Muscle layer of colon (tissue), 2 donors: ENCODE measurements at regions not wholly inside any gene's neighbourhood (a gene's known extent, or its start where the extent isn't known, plus 50 kb on each side); places are given as distances from the start of the nearest gene placed in this dataset.

ENCODE experiments used
- H3K27ac ChIP-seq: one replicate; pipeline ENCODE4 v1.7.0; 2013; ENCODE audit warnings: low read depth, mild to moderate bottlenecking, low read length, moderate library complexity
- H3K27me3 ChIP-seq, 2 donors: one replicate each; pipeline ENCODE4 v1.7.0; 2013; ENCODE audit warnings: low read length in 2 of 2, mild to moderate bottlenecking in 2 of 2; ENCODE audit not compliant: insufficient read depth in 2 of 2, control insufficient read depth in 1 of 2
- H3K36me3 ChIP-seq: one replicate; pipeline ENCODE4 v1.7.0; 2013; ENCODE audit warnings: mild to moderate bottlenecking, low read length; ENCODE audit not compliant: insufficient read depth
- H3K4me1 ChIP-seq: one replicate; pipeline ENCODE4 v1.7.0; 2013; ENCODE audit warnings: mild to moderate bottlenecking, low read length; ENCODE audit not compliant: insufficient read depth
- H3K4me3 ChIP-seq, 2 donors: one replicate each; pipeline ENCODE4 v1.7.0; 2013; ENCODE audit warnings: low read length in 2 of 2, low read depth in 1 of 2, mild to moderate bottlenecking in 1 of 2, moderate library complexity in 1 of 2
- H3K9ac ChIP-seq: one replicate; pipeline ENCODE4 v1.7.0; 2013; ENCODE audit warnings: low read length
- H3K9me3 ChIP-seq: one replicate; pipeline ENCODE4 v1.7.0; 2013; ENCODE audit warnings: mild to moderate bottlenecking, low read length
- donor health status: abdominal sarcoma.
- donor health status: Adenocarcinoma of cecum.

GRCh38 chrX:120021927-120022326, 55.6 kb downstream of the RHOXF2B start:
- Histone ChIP-seq H3K27me3 (peaks cover 17 to 23% of the 10 kb centered on the region in 2 donors), H3K9ac (no peak overlapping the region), H3K9me3 (no peaks in the 10 kb centered on the region), H3K36me3 (no peaks in the 10 kb centered on the region), H3K27ac (no peak overlapping the region), H3K4me1 (no peaks in the 10 kb centered on the region), H3K4me3 (no peak overlapping the region)

- Histone ChIP-seq H3K9ac (no peak overlapping the region), H3K9me3 (no peaks in the 10 kb centered on the region), H3K4me1 (peaks cover 5% of the 10 kb centered on the region), H3K27me3 (peaks cover 17 to 39% of the 10 kb centered on the region in 2 donors), H3K4me3 (no peak overlapping the region), H3K36me3 (no peaks in the 10 kb centered on the region), H3K27ac (no peak overlapping the region)
These were observed 57.2 kb downstream of the RHOXF2B start for GRCh38 chrX:120020305-120020704.

- H3K9ac ChIP-seq: no peak overlapping the region
- peaks cover 17 to 45% of the 10 kb centered on the region in 2 donors for H3K27me3 ChIP-seq
- H3K27ac ChIP-seq: no peak overlapping the region
- H3K9me3 ChIP-seq: no peaks in the 10 kb centered on the region
- peaks cover 5% of the 10 kb centered on the region for H3K4me1 ChIP-seq
- no peak overlapping the region for H3K4me3 ChIP-seq
- H3K36me3 ChIP-seq: no peaks in the 10 kb centered on the region
These were observed 61.4 kb downstream of the RHOXF2B start for GRCh38 chrX:120016068-120016441.

GRCh38 chrX:120015145-120016067, 62.1 kb downstream of the RHOXF2B start:
- Histone ChIP-seq H3K27me3 (peaks cover 17 to 45% of the 10 kb centered on the region in 2 donors), H3K4me3 (peak overlapping the region in 1 of 2 donors; percentile 41), H3K36me3 (no peaks in the 10 kb centered on the region), H3K4me1 (peaks cover 5% of the 10 kb centered on the region), H3K27ac (no peak overlapping the region), H3K9ac (no peak overlapping the region), H3K9me3 (no peaks in the 10 kb centered on the region)

GRCh38 chrX:120014354-120015130, 62.9 kb downstream of the RHOXF2B start:
- Histone ChIP-seq H3K27ac (no peak overlapping the region), H3K4me1 (peaks cover 5% of the 10 kb centered on the region), H3K36me3 (no peaks in the 10 kb centered on the region), H3K27me3 (peaks cover 17 to 38% of the 10 kb centered on the region in 2 donors), H3K4me3 (peak overlapping the region in 1 of 2 donors; percentile 41), H3K9me3 (no peaks in the 10 kb centered on the region), H3K9ac (no peak overlapping the region)

GRCh38 chrX:120001787-120002186, 58.2 kb upstream of the NKAP start:
- no peaks in the 10 kb centered on the region for H3K9me3 ChIP-seq
- H3K27ac ChIP-seq: no peak overlapping the region
- no peak overlapping the region for H3K4me3 ChIP-seq
- H3K4me1 ChIP-seq: peaks cover 4% of the 10 kb centered on the region
- no peak overlapping the region for H3K9ac ChIP-seq
- no peaks in the 10 kb centered on the region for H3K36me3 ChIP-seq
- peaks cover 33 to 52% of the 10 kb centered on the region in 2 donors for H3K27me3 ChIP-seq

- peaks cover 4% of the 10 kb centered on the region for H3K4me1 ChIP-seq
- H3K4me3 ChIP-seq: peak overlapping the region in 1 of 2 donors; percentile 27
- H3K27me3 ChIP-seq: peaks cover 44 to 62% of the 10 kb centered on the region in 2 donors
- no peak overlapping the region for H3K27ac ChIP-seq
- H3K36me3 ChIP-seq: no peaks in the 10 kb centered on the region
- H3K9me3 ChIP-seq: no peaks in the 10 kb centered on the region
- H3K9ac ChIP-seq: no peak overlapping the region
These were observed 57.1 kb upstream of the NKAP start for GRCh38 chrX:120000490-120001246.

- H3K27ac ChIP-seq: no peak overlapping the region
- H3K4me1 ChIP-seq: peaks cover 4% of the 10 kb centered on the region
- H3K27me3 ChIP-seq: peaks cover 55 to 74% of the 10 kb centered on the region in 2 donors
- no peak overlapping the region for H3K4me3 ChIP-seq
- H3K9me3 ChIP-seq: no peaks in the 10 kb centered on the region
- no peaks in the 10 kb centered on the region for H3K36me3 ChIP-seq
- H3K9ac ChIP-seq: no peak overlapping the region
These were observed 55.6 kb upstream of the NKAP start for GRCh38 chrX:119999087-119999634.

- Histone ChIP-seq H3K27ac (no peak overlapping the region), H3K4me1 (peaks cover 4% of the 10 kb centered on the region), H3K9me3 (no peaks in the 10 kb centered on the region), H3K4me3 (no peak overlapping the region), H3K9ac (no peak overlapping the region), H3K36me3 (no peaks in the 10 kb centered on the region), H3K27me3 (peaks cover 57 to 87% of the 10 kb centered on the region in 2 donors)
These were observed 54.0 kb upstream of the NKAP start for GRCh38 chrX:119997570-119997969.

GRCh38 chrX:119996600-119997524, 53.3 kb upstream of the NKAP start:
- H3K4me3 ChIP-seq: no peak overlapping the region
- H3K4me1 ChIP-seq: peaks cover 4% of the 10 kb centered on the region
- H3K36me3 ChIP-seq: no peaks in the 10 kb centered on the region
- H3K9me3 ChIP-seq: no peaks in the 10 kb centered on the region
- H3K27ac ChIP-seq: no peak overlapping the region
- H3K9ac ChIP-seq: no peak overlapping the region
- H3K27me3 ChIP-seq: peaks cover 64 to 87% of the 10 kb centered on the region in 2 donors
